ENCODE measurements at regions not wholly inside any gene's neighbourhood (a gene's known extent, or its start where the extent isn't known, plus 50 kb on each side); places are given as distances from the start of the nearest gene placed in this dataset.

- Histone ChIP-seq H3K4me3 (no peak overlapping the region), H3K4me1 (ENCODE audit: low read depth) (no peaks in the 10 kb centered on the region), H3K9me3 (ENCODE audit: low read depth) (no peaks in the 10 kb centered on the region), H3K36me3 (no peaks in the 10 kb centered on the region), H3K27ac (no peak overlapping the region), H3K27me3 (no peaks in the 10 kb centered on the region)
- no peak for DNase-seq (ENCODE audit: low read depth in 1 of 2, low spot score in 1 of 2)
- TF ChIP-seq, protein P1, sequence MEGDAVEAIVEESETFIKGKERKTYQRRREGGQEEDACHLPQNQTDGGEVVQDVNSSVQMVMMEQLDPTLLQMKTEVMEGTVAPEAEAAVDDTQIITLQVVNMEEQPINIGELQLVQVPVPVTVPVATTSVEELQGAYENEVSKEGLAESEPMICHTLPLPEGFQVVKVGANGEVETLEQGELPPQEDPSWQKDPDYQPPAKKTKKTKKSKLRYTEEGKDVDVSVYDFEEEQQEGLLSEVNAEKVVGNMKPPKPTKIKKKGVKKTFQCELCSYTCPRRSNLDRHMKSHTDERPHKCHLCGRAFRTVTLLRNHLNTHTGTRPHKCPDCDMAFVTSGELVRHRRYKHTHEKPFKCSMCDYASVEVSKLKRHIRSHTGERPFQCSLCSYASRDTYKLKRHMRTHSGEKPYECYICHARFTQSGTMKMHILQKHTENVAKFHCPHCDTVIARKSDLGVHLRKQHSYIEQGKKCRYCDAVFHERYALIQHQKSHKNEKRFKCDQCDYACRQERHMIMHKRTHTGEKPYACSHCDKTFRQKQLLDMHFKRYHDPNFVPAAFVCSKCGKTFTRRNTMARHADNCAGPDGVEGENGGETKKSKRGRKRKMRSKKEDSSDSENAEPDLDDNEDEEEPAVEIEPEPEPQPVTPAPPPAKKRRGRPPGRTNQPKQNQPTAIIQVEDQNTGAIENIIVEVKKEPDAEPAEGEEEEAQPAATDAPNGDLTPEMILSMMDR (IDR thresholded peaks at IDR 0.05; ENCODE audit: low read depth, low read length): no peak
Observed at GRCh38 chr18:29003194-29003593, 826.3 kb upstream of the CDH2 start.

GRCh38 chr18:29002747-29003146 is 825.8 kb upstream of the CDH2 start:
- Histone ChIP-seq H3K4me1 (ENCODE audit: low read depth) (no peaks in the 10 kb centered on the region), H3K27me3 (no peaks in the 10 kb centered on the region)

GRCh38 chr18:28999726-29000125 is 822.8 kb upstream of the CDH2 start:
- DNase-seq (ENCODE audit: low read depth in 1 of 2, low spot score in 1 of 2): no peak
- no peaks in the 10 kb centered on the region for H3K9me3 ChIP-seq (ENCODE audit: low read depth)
- no peaks in the 10 kb centered on the region for H3K27me3 ChIP-seq
- H3K27ac ChIP-seq: no peak overlapping the region
- H3K36me3 ChIP-seq: no peaks in the 10 kb centered on the region
- H3K4me1 ChIP-seq (ENCODE audit: low read depth): no peaks in the 10 kb centered on the region
- TF ChIP-seq, protein P1 (IDR thresholded peaks at IDR 0.05; ENCODE audit: low read depth, low read length): no peak
- H3K4me3 ChIP-seq: no peak overlapping the region

More at GRCh38 chr18:29002747-29003146, 825.8 kb upstream of the CDH2 start:
- no peak overlapping the region for H3K4me3 ChIP-seq
- DNase-seq (ENCODE audit: low read depth in 1 of 2, low spot score in 1 of 2): no peak
- TF ChIP-seq, protein P1 (IDR thresholded peaks at IDR 0.05; ENCODE audit: low read depth, low read length): no peak
- H3K36me3 ChIP-seq: no peaks in the 10 kb centered on the region
- no peak overlapping the region for H3K27ac ChIP-seq
- no peaks in the 10 kb centered on the region for H3K9me3 ChIP-seq (ENCODE audit: low read depth)

DNA sequence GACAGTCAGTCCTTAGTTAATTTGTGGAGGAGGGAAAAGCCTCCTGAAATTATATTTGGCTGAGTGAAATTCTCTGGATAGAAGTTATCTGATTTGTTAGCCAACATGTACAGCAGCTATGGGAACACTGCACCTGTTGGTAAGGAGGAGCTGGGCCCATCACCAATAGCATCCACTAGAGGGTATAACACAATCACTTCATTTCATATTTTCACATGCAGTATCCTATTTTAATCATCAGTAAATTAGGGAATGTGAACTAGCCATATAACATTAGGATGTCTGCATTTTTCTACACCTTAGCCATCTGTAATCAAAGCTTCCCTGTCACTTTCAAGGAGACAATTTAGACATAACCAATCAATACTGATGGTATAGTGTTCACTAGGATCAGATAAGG is 818.4 kb upstream of the CDH2 start:
- TF ChIP-seq, protein P1 (IDR thresholded peaks at IDR 0.05; ENCODE audit: low read depth, low read length): peak; percentile 9
- peak in 1 of 2 donors; percentile 9 for DNase-seq (ENCODE audit: low read depth in 1 of 2, low spot score in 1 of 2)
- Histone ChIP-seq H3K36me3 (no peaks in the 10 kb centered on the region), H3K27ac (no peak overlapping the region), H3K4me1 (ENCODE audit: low read depth) (no peaks in the 10 kb centered on the region), H3K9me3 (ENCODE audit: low read depth) (no peaks in the 10 kb centered on the region), H3K4me3 (no peak overlapping the region), H3K27me3 (no peaks in the 10 kb centered on the region)

DNA sequence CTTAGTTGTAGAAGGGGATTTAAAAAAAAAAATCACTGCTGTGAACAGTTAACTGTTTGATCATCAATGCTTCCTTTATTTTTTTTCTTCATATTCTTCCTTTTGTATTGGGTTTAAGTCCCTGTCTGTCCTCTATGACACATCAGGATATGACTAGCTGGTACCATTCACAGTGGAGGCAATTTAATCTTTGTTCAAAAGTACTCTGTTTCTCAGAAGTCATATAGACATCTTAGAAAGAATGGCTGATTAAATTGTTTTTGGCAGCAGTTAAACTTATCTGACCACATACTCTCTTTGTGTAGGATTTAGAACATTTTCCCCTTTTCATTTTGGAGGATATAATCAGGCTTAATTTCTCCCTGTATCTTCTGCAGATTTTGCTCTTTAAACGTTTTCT is 807.8 kb upstream of the CDH2 start:
- no peaks in the 10 kb centered on the region for H3K36me3 ChIP-seq
- H3K4me3 ChIP-seq: no peak overlapping the region
- TF ChIP-seq, protein P1 (IDR thresholded peaks at IDR 0.05; ENCODE audit: low read depth, low read length): no peak
- no peaks in the 10 kb centered on the region for H3K9me3 ChIP-seq (ENCODE audit: low read depth)
- no peaks in the 10 kb centered on the region for H3K27me3 ChIP-seq
- DNase-seq (ENCODE audit: low read depth in 1 of 2, low spot score in 1 of 2): peak in 1 of 2 donors; percentile 40
- no peak overlapping the region for H3K27ac ChIP-seq
- H3K4me1 ChIP-seq (ENCODE audit: low read depth): no peaks in the 10 kb centered on the region

- H3K36me3 ChIP-seq: no peaks in the 10 kb centered on the region
- no peak for DNase-seq (ENCODE audit: low read depth in 1 of 2, low spot score in 1 of 2)
- no peaks in the 10 kb centered on the region for H3K27me3 ChIP-seq
- H3K4me3 ChIP-seq: no peak overlapping the region
- no peak overlapping the region for H3K27ac ChIP-seq
- TF ChIP-seq, protein P1 (IDR thresholded peaks at IDR 0.05; ENCODE audit: low read depth, low read length): no peak
- no peaks in the 10 kb centered on the region for H3K9me3 ChIP-seq (ENCODE audit: low read depth)
- H3K4me1 ChIP-seq (ENCODE audit: low read depth): no peaks in the 10 kb centered on the region
Observed at GRCh38 chr18:28974504-28974903, 797.6 kb upstream of the CDH2 start.
